IgD-negative memory B cell (primary cell): ENCODE measurements at regions not wholly inside any gene's neighbourhood (a gene's known extent, or its start where the extent isn't known, plus 50 kb on each side); places are given as distances from the start of the nearest gene placed in this dataset.
"Not testable (repeated sequence)": the region's sequence is repeated elsewhere in the genome, so short reads cannot be mapped to it uniquely, and the experiment has no call there.

Experiments used
- H3K27ac Mint-ChIP-seq, 3 donors: one replicate each; pipeline ENCODE4 v1.8.0; 2020 to 2022; ENCODE audit warnings: mild to moderate bottlenecking in 3 of 3, mixed read lengths in 3 of 3, moderate library complexity in 1 of 3
- H3K27me3 Mint-ChIP-seq: one replicate; pipeline ENCODE4 v1.8.0; 2021; ENCODE audit warnings: mixed read lengths
- H3K36me3 Mint-ChIP-seq: one replicate; pipeline ENCODE4 v1.8.0; 2020; ENCODE audit warnings: mild to moderate bottlenecking, mixed read lengths
- H3K4me1 Mint-ChIP-seq, 3 donors: one replicate each; pipeline ENCODE4 v1.8.0; 2020 to 2022; ENCODE audit warnings: mixed read lengths in 3 of 3, mild to moderate bottlenecking in 1 of 3
- H3K4me3 Mint-ChIP-seq, 4 donors: one replicate each; pipeline ENCODE4 v1.8.0; 2020 to 2022; ENCODE audit warnings: mild to moderate bottlenecking in 4 of 4, mixed read lengths in 4 of 4, moderate library complexity in 3 of 4
- H3K9me3 Mint-ChIP-seq, 3 donors: one replicate each; pipeline ENCODE4 v1.8.0; 2020 to 2021; ENCODE audit warnings: mixed read lengths in 3 of 3, mild to moderate bottlenecking in 1 of 3

GRCh38 chr10:36801660-36802059 is 323.7 kb upstream of the ANKRD30A start:
- Mint-ChIP-seq H3K27me3 (no peaks in the 10 kb centered on the region), H3K9me3 (no peaks in the 10 kb centered on the region), H3K36me3 (no peaks in the 10 kb centered on the region), H3K4me1 (no peaks in the 10 kb centered on the region), H3K27ac (no peak overlapping the region), H3K4me3 (no peak overlapping the region)

- Mint-ChIP-seq H3K27me3 (peaks cover 2% of the 10 kb centered on the region), H3K4me3 (no peak overlapping the region), H3K27ac (no peak overlapping the region), H3K9me3 (peaks cover 0 to 3% (median 0%) of the 10 kb centered on the region in 3 donors), H3K36me3 (no peaks in the 10 kb centered on the region), H3K4me1 (no peaks in the 10 kb centered on the region)
Measured at GRCh38 chr10:36794981-36795380, 330.4 kb upstream of the ANKRD30A start.

- H3K27ac Mint-ChIP-seq = no peak overlapping the region
- H3K9me3 Mint-ChIP-seq = peaks cover 0 to 3% (median 0%) of the 10 kb centered on the region in 3 donors
- H3K27me3 Mint-ChIP-seq = peaks cover 2% of the 10 kb centered on the region
- no peak overlapping the region for H3K4me3 Mint-ChIP-seq
- no peaks in the 10 kb centered on the region for H3K36me3 Mint-ChIP-seq
- no peaks in the 10 kb centered on the region for H3K4me1 Mint-ChIP-seq
Measured at GRCh38 chr10:36789974-36790373, 335.4 kb upstream of the ANKRD30A start.

DNA sequence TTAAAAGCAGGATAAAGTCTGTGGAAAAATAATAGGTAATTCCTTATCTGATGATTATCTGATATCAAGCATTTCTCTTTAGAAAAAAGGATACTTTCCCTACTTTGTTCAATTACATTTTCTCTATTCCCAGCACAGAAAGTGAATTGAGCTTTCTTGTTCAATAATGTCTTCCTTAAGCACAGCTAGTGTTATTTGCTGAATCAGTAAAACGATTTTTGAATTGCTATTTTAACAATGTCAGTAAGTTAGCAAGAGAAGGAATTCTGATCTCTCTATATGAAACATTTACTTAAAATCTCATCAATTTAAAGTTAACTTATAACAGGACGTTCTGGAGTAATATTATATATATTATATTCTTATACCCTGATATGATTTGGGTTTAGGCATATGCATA is 337.2 kb upstream of the ANKRD30A start:
- Mint-ChIP-seq H3K4me1 (no peaks in the 10 kb centered on the region), H3K27ac (no peak overlapping the region)

GRCh38 chr10:36783400-36783799 is 342.0 kb upstream of the ANKRD30A start:
- no peaks in the 10 kb centered on the region for H3K27me3 Mint-ChIP-seq
- no peaks in the 10 kb centered on the region for H3K36me3 Mint-ChIP-seq
- H3K4me3 Mint-ChIP-seq = no peak overlapping the region
- no peaks in the 10 kb centered on the region for H3K4me1 Mint-ChIP-seq
- H3K27ac Mint-ChIP-seq = no peak overlapping the region
- H3K9me3 Mint-ChIP-seq = no peaks in the 10 kb centered on the region

More for the DNA sequence above, 337.2 kb upstream of the ANKRD30A start:
- Mint-ChIP-seq H3K36me3 (no peaks in the 10 kb centered on the region), H3K4me3 (no peak overlapping the region), H3K27me3 (no peaks in the 10 kb centered on the region), H3K9me3 (peaks cover 0 to 3% (median 0%) of the 10 kb centered on the region in 3 donors)

GRCh38 chr10:36781570-36781969 is 343.8 kb upstream of the ANKRD30A start:
- no peaks in the 10 kb centered on the region for H3K27me3 Mint-ChIP-seq
- H3K4me1 Mint-ChIP-seq = no peaks in the 10 kb centered on the region
- no peak overlapping the region for H3K4me3 Mint-ChIP-seq
- no peaks in the 10 kb centered on the region for H3K36me3 Mint-ChIP-seq
- no peak overlapping the region for H3K27ac Mint-ChIP-seq
- no peaks in the 10 kb centered on the region for H3K9me3 Mint-ChIP-seq

DNA sequence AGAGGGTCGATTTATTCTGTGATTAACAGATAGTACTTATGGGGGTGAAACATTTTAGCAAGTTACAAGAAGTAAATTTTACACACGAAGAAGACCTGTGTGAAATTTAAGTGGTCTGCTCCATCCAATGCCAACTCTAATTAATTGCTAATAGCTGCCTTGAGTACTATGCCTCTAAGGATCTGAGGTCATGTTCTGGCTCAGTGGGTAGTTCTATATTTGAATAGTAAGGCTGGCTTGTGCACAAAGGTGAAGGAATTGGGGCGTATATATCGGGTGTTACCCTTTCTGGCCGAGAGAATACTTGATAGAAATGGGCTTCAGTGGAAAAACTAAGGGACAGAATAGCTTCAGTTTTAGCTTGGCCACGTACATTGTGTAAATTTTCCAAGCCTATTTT is 345.2 kb upstream of the ANKRD30A start:
- Mint-ChIP-seq H3K27me3 (no peaks in the 10 kb centered on the region), H3K4me1 (no peaks in the 10 kb centered on the region), H3K27ac (no peak overlapping the region), H3K4me3 (no peak overlapping the region), H3K36me3 (no peaks in the 10 kb centered on the region), H3K9me3 (no peaks in the 10 kb centered on the region)

- H3K36me3 Mint-ChIP-seq = peaks cover 2% of the 10 kb centered on the region
- peaks cover 0 to 1% (median 0%) of the 10 kb centered on the region in 3 donors for H3K9me3 Mint-ChIP-seq
- no peak overlapping the region for H3K27ac Mint-ChIP-seq
- no peaks in the 10 kb centered on the region for H3K27me3 Mint-ChIP-seq
- peaks cover 0 to 1% (median 0%) of the 10 kb centered on the region in 3 donors for H3K4me1 Mint-ChIP-seq
- H3K4me3 Mint-ChIP-seq = no peak overlapping the region
Measured at GRCh38 chr10:36779238-36779846, 346.1 kb upstream of the ANKRD30A start.

DNA sequence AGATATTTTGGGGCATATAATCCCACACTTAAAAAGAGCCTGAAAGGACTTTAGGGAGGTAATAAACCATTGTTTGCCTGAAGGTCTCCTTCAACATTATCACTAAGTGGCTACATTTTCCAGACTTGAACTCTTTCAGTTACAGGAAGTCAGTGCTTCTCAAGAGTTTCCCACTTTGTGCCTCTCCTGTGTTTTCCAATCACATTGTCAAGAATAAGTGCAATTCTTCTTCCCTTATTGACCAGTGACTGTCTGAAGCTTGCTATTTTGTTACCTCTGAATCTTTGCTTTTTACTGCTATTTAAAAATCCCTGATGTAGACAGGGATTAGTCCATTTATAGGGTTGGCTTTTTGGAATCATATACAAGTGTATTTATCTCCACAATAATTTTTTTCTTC is 346.7 kb upstream of the ANKRD30A start:
- Mint-ChIP-seq H3K4me3 (no peak overlapping the region), H3K9me3 (peaks cover 0 to 1% (median 0%) of the 10 kb centered on the region in 3 donors), H3K4me1 (peaks cover 0 to 1% (median 0%) of the 10 kb centered on the region in 3 donors), H3K27ac (no peak overlapping the region), H3K36me3 (peaks cover 2% of the 10 kb centered on the region), H3K27me3 (no peaks in the 10 kb centered on the region)

DNA sequence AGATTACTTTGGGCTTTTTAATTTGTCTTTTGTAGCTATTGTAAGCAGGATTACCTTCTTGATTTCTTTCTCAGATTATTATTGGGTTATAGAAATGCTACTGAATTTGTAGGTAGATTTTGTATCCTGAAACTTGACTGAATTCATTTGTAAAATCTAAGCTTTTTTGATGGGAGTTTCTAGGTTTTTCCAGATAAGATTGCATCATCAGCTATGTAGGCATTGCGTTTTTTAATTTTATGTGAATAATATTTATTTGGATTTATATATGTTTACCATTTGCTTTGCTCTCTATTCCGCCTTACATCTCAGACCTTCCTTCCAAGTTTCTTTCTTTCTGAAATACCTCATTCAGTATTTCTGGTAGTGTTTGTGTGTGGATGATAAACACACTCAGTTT is 351.7 kb upstream of the ANKRD30A start:
- Mint-ChIP-seq H3K4me3 (no peak overlapping the region), H3K27ac (no peak overlapping the region), H3K27me3 (no peaks in the 10 kb centered on the region), H3K9me3 (peaks cover 0 to 1% (median 0%) of the 10 kb centered on the region in 3 donors), H3K36me3 (peaks cover 2% of the 10 kb centered on the region), H3K4me1 (peaks cover 0 to 1% (median 0%) of the 10 kb centered on the region in 3 donors)

GRCh38 chr10:36771725-36772124 is 353.7 kb upstream of the ANKRD30A start:
- peaks cover 2% of the 10 kb centered on the region for H3K36me3 Mint-ChIP-seq
- no peak overlapping the region for H3K27ac Mint-ChIP-seq
- H3K27me3 Mint-ChIP-seq = no peaks in the 10 kb centered on the region
- H3K4me3 Mint-ChIP-seq = no peak overlapping the region
- peaks cover 0 to 1% (median 0%) of the 10 kb centered on the region in 3 donors for H3K4me1 Mint-ChIP-seq
- H3K9me3 Mint-ChIP-seq = peaks cover 0 to 1% (median 0%) of the 10 kb centered on the region in 3 donors

DNA sequence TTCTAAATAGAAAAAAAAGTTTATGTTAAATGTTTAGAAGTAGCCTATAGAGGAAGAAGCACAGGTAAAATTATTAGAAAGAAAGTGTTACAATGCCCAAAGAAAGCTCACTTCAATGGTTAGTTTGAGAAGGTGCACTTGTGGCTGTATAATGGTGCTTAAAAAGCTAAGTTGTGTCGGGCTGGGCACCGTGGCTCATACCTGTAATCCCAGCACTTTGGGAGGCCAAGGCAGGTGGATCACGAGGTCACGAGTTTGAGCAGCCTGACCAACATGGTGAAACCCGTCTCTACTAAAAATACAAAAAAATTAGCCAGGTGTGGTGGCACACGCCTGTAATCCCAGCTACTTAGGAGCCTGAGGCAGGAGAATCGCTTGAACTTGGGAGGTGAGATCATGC is 355.7 kb upstream of the ANKRD30A start:
- H3K4me3 Mint-ChIP-seq, H3K9me3 Mint-ChIP-seq, H3K4me1 Mint-ChIP-seq, H3K27ac Mint-ChIP-seq, H3K27me3 Mint-ChIP-seq, H3K36me3 Mint-ChIP-seq: not testable (repeated sequence)

DNA sequence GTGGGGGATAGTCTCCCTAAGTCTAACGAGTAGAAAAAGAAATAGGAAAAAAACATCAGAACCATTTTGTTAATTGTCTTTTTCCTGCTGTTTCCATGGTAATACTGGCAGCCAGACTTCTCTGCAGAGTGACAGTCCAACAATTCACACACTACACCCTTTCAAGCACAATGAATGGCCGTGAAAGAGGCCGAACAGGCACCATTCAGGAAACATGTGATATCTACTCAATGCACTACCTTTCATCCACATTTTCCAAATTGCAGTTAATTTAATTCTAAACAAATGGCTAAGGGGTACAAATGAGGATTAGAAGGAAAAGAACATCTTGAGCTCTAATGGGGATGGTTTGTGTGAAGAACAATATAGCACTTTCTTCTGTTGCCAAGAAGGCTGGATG is 358.5 kb upstream of the ANKRD30A start:
- no peaks in the 10 kb centered on the region for H3K36me3 Mint-ChIP-seq
- no peak overlapping the region for H3K4me3 Mint-ChIP-seq
- no peaks in the 10 kb centered on the region for H3K27me3 Mint-ChIP-seq
- no peaks in the 10 kb centered on the region for H3K9me3 Mint-ChIP-seq
- no peaks in the 10 kb centered on the region for H3K4me1 Mint-ChIP-seq
- no peak overlapping the region for H3K27ac Mint-ChIP-seq

DNA sequence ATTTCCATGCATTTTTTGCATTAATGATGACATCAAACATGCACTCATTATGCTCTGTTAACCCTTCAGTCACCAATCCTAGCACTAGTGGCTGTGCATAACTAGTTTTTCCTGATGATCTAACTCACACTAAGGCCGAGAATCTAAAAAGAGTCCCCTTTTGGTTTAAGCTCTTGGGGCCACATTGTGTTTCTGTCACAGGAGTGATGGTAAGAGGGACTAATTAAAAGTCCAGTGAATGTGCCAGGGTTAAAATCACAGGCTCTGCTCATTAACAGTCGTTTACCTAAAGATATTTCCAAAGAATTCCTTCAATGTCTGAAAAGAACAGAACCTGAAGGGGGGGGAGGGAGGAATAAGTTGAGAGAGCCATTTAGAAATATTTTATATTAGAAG is 359.0 kb upstream of the ANKRD30A start:
- no peaks in the 10 kb centered on the region for H3K36me3 Mint-ChIP-seq
- H3K27ac Mint-ChIP-seq = no peak overlapping the region
- H3K4me1 Mint-ChIP-seq = no peaks in the 10 kb centered on the region
- H3K4me3 Mint-ChIP-seq = no peak overlapping the region
- no peaks in the 10 kb centered on the region for H3K27me3 Mint-ChIP-seq
- no peaks in the 10 kb centered on the region for H3K9me3 Mint-ChIP-seq

DNA sequence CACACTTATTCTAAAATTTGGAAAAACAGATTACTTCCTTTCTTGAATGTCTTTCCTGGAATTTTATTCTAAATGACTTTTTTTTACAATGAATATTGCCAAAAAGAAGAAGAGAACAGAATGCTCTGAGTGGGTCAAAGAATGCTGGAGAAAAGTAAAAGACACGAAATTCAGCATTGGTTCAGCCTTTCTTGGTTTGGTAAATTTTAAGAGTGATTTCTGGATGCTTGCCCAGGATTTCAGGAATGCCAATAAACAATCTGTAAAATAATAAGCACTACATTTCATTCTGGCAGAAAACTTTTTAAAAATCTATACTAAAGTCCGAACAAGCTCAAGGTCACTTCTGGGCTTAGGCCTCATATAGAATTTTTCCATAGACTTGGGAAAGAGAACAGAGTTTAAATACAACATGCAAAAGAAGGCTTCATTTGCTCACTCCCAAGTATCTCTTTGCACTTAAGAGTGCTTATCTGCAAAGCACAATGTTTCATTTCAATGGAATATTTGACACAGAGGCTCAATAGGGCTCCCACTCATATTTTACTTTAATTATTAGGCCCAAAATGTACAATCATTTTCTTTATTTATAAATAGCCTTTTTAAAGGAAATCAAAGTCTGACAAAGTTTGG is 359.5 kb upstream of the ANKRD30A start:
- Mint-ChIP-seq H3K9me3 (peaks cover 0 to 2% (median 0%) of the 10 kb centered on the region in 3 donors), H3K36me3 (no peaks in the 10 kb centered on the region), H3K4me1 (no peaks in the 10 kb centered on the region), H3K4me3 (no peak overlapping the region), H3K27ac (no peak overlapping the region), H3K27me3 (no peaks in the 10 kb centered on the region)

GRCh38 chr10:36764823-36765222 is 360.6 kb upstream of the ANKRD30A start:
- Mint-ChIP-seq H3K9me3 (peaks cover 0 to 2% (median 0%) of the 10 kb centered on the region in 3 donors), H3K27ac (no peak overlapping the region), H3K36me3 (no peaks in the 10 kb centered on the region)

More at GRCh38 chr10:36764823-36765222, 360.6 kb upstream of the ANKRD30A start:
- Mint-ChIP-seq H3K4me1 (no peaks in the 10 kb centered on the region), H3K4me3 (no peak overlapping the region), H3K27me3 (no peaks in the 10 kb centered on the region)
